ENCODE measurements at regions not wholly inside any gene's neighbourhood (a gene's known extent, or its start where the extent isn't known, plus 50 kb on each side); places are given as distances from the start of the nearest gene placed in this dataset.

DNA sequence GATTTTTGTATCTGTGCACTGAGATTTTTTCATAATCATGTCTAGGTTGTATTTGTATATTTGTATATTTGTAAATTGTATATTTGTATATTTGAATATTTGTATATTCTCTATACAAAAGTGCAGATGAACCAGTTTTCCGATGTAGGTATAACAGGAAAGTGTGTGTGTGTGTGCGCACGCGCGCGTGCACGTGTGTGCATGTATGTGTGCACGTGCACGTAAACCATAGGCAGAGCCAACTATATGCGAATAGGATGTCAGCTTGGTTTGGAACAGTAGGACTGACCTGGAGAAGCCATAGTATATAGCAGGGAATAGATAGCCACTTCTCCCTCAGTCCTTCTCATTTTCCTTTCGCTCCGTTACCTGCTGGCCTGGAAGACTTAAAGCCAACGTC, 565.8 kb downstream of the XIRP2 start:
- no peak overlapping the region for H3K4me3 ChIP-seq (ENCODE audit: low read depth, low read length)
- DNase-seq (ENCODE audit: low read depth), result no peak
- TF ChIP-seq, protein P1, sequence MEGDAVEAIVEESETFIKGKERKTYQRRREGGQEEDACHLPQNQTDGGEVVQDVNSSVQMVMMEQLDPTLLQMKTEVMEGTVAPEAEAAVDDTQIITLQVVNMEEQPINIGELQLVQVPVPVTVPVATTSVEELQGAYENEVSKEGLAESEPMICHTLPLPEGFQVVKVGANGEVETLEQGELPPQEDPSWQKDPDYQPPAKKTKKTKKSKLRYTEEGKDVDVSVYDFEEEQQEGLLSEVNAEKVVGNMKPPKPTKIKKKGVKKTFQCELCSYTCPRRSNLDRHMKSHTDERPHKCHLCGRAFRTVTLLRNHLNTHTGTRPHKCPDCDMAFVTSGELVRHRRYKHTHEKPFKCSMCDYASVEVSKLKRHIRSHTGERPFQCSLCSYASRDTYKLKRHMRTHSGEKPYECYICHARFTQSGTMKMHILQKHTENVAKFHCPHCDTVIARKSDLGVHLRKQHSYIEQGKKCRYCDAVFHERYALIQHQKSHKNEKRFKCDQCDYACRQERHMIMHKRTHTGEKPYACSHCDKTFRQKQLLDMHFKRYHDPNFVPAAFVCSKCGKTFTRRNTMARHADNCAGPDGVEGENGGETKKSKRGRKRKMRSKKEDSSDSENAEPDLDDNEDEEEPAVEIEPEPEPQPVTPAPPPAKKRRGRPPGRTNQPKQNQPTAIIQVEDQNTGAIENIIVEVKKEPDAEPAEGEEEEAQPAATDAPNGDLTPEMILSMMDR (conservative IDR thresholded peaks at IDR 0.05; ENCODE audit: low read depth, low read length), result no peak

DNA sequence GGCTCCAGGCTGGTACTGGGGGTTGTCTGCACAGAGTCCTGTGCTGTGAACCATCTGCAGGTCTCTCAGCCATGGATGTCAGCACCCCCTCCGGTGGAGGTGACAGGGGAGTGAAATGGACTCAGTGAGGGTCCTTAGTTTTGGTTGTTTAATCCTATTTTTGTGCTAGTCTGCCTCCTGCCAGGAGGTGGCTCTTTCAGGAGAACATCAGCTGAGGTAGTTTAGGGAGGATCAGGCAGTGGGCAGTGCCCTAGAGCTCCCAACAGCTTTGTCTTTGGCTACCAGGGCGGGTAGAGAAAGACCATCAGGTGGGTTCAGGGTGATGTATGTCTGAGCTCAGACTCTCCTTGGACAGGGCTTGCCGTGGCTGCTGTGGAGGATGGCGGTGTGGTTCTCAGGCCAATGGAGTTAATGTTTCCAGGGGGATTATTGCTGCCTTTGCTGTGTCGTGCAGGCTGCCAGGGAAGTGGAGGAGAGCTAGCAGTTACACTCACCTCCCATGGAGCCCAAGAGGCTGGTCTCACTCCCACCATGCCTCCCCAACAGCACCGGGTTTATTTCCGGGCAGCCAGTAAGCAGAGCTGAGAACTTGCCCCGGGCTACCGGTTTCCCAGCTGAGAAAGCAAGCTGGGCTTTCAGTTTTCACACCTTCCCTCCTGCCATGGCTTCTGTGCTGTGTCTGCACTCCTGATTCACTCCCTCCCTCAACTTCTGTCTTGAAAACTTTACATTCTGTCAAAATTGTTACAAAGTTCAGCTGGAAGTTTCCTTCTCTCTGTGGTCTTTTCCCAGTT, 563.4 kb downstream of the XIRP2 start:
- H3K4me3 ChIP-seq (ENCODE audit: low read depth, low read length), result no peak overlapping the region
- TF ChIP-seq, protein P1 (conservative IDR thresholded peaks at IDR 0.05; ENCODE audit: low read depth, low read length), result no peak
- DNase-seq (ENCODE audit: low read depth), result no peak

DNA sequence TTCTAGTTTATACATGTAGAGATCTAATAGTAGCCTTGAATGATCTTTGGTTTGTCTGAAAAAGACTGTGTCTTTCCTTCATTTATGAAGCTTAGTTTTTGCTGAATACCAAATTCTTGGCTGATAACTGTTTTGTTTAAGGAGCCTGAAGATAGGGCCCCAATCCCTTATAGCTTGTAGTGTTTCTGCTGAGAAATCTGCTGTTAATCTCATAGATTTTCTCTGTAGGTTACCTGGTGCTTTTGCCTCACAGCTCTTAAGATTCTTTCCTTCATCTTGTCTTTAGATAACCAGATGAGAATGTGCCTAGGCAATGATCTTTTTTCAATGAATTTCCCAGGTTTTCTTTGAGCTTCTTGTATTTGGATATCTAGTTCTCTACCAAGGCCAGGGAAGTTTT, 562.1 kb downstream of the XIRP2 start:
- TF ChIP-seq, protein P1 (conservative IDR thresholded peaks at IDR 0.05; ENCODE audit: low read depth, low read length), result no peak
- H3K4me3 ChIP-seq (ENCODE audit: low read depth, low read length), result no peak overlapping the region
- DNase-seq (ENCODE audit: low read depth), result no peak

DNA sequence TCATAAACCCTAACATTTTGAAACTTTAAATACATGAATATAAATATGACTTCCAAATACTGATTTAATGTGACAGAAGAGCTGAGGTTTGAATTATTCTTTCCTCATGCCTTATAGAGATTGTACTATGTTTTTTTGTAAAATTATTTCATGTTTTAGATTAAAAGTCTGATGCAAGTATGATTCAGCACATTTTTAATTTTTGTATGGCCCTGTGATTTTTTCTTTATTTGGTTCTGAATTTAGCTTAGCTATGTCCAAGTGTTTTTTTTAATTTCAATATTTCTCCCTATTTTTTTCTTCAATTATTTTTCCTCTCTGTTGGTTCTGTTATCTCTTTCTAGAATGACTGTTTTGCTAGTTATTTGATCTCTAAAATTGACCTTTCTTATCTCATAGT, 552.1 kb downstream of the XIRP2 start:
- no peak overlapping the region for H3K4me3 ChIP-seq (ENCODE audit: low read depth, low read length)
- DNase-seq (ENCODE audit: low read depth), result no peak
- TF ChIP-seq, protein P1 (conservative IDR thresholded peaks at IDR 0.05; ENCODE audit: low read depth, low read length), result no peak

DNA sequence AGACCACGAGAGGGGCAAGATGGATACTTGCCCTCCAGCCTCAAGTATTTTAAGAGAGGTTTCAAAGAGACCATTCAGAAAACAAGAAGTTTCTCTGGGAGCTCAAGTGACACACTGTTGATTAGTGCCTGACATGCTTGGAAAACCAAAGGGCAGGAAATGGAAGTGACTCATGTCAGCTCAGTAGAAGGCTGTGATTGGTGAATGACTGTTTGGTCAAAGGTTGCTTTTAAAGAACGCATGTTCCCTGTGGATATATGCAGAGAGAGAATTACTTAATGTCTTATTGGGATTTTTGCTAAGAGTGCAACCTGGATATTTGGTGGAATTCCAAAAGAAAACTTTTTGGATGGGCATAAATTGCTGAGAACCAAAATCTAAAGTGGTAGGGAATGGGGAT, 549.9 kb downstream of the XIRP2 start:
- TF ChIP-seq, protein P1 (conservative IDR thresholded peaks at IDR 0.05; ENCODE audit: low read depth, low read length), result peak; percentile 8
- H3K4me3 ChIP-seq (ENCODE audit: low read depth, low read length), result no peak overlapping the region
- DNase-seq (ENCODE audit: low read depth), result peak; percentile 71

DNA sequence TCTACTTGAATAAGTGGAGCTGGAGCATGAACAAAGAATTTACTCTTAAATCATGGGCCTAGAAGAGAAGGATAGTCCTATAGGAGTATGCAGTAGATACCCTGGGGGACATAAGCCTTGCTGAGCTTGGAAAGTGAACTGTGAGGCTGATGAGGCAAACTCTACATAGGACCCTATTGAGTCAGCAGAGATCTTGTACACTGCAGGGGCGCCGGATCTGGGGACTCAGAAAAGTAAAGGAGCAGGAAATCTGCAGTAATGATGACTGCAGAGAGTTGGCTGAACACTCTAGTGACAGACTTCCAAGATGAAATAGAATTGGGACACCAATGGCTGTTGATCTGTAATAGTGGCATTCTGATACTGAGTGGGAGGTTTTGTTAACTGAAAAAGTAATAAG, 543.7 kb downstream of the XIRP2 start:
- TF ChIP-seq, protein P1 (conservative IDR thresholded peaks at IDR 0.05; ENCODE audit: low read depth, low read length), result no peak
- no peak for DNase-seq (ENCODE audit: low read depth)
- no peak overlapping the region for H3K4me3 ChIP-seq (ENCODE audit: low read depth, low read length)

DNA sequence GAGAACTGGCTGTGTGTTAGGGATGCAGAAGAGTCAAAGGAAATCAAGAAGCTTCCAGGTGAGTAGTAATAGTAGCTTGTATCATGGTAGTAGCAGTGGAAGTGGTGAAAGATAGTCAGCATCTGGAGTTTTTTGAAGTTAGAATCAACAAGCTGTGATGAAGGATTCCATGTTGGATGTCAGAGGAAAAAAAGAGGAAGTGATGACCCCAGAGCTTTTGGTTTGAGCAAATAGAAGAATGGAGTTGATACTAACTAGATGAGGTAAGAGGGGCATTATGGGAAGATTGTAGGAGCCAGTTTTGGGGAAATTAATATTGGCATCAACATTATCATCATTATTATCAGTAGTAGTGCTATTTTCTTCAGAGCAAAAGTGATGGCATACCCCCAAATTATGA, 542.2 kb downstream of the XIRP2 start:
- TF ChIP-seq, protein P1 (conservative IDR thresholded peaks at IDR 0.05; ENCODE audit: low read depth, low read length), result no peak
- H3K4me3 ChIP-seq (ENCODE audit: low read depth, low read length), result no peak overlapping the region
- DNase-seq (ENCODE audit: low read depth), result no peak
